EH (cell line): ENCODE measurements at regions not wholly inside any gene's neighbourhood (a gene's known extent, or its start where the extent isn't known, plus 50 kb on each side); places are given as distances from the start of the nearest gene placed in this dataset.
"Not testable (repeated sequence)": the region's sequence is repeated elsewhere in the genome, so short reads cannot be mapped to it uniquely, and the experiment has no call there.

Source experiments
- DNase-seq: peaks from one replicate; pipeline ENCODE4 v3.0.0-alpha.2; 2015; ENCODE audit warnings: low read depth

GRCh38 chr18:35876243-35876642 lies 96.2 kb upstream of the RMP24 start:
- no peak for DNase-seq

GRCh38 chr18:35880788-35881455 lies 91.6 kb upstream of the RMP24 start:
- no peak for DNase-seq

GRCh38 chr18:35888329-35888728 lies 84.2 kb upstream of the RMP24 start:
- no peak for DNase-seq

GRCh38 chr18:35889677-35890076 lies 82.8 kb upstream of the RMP24 start:
- DNase-seq: no peak

GRCh38 chr18:35890323-35890722 lies 82.2 kb upstream of the RMP24 start:
- no peak for DNase-seq

GRCh38 chr18:35892118-35892517 lies 80.4 kb upstream of the RMP24 start:
- no peak for DNase-seq

- not testable (repeated sequence) for DNase-seq
These were observed 75.0 kb upstream of the RMP24 start for GRCh38 chr18:35897481-35897880.

- no peak for DNase-seq
These were observed 68.0 kb upstream of the RMP24 start for GRCh38 chr18:35904389-35905037.

GRCh38 chr18:35905436-35905835 lies 67.0 kb upstream of the RMP24 start:
- no peak for DNase-seq

- not testable (repeated sequence) for DNase-seq
These were observed 66.2 kb upstream of the RMP24 start for GRCh38 chr18:35906291-35906690.

- DNase-seq: no peak
These were observed 62.2 kb upstream of the RMP24 start for GRCh38 chr18:35910327-35910726.

GRCh38 chr18:35912332-35912731 lies 60.1 kb upstream of the RMP24 start:
- DNase-seq: no peak

GRCh38 chr18:35915056-35915455 lies 57.4 kb upstream of the RMP24 start:
- no peak for DNase-seq

GRCh38 chr18:35917043-35917442 lies 55.4 kb upstream of the RMP24 start:
- DNase-seq: no peak

GRCh38 chr18:35918564-35918963 lies 53.9 kb upstream of the RMP24 start:
- DNase-seq: no peak

GRCh38 chr18:35919179-35919578 lies 53.3 kb upstream of the RMP24 start:
- DNase-seq: no peak

- no peak for DNase-seq
These were observed 51.9 kb upstream of the RMP24 start for GRCh38 chr18:35920623-35921022.
